ENCODE measurements at regions not wholly inside any gene's neighbourhood (a gene's known extent, or its start where the extent isn't known, plus 50 kb on each side); places are given as distances from the start of the nearest gene placed in this dataset.
"Not testable (repeated sequence)": the region's sequence is repeated elsewhere in the genome, so short reads cannot be mapped to it uniquely, and the experiment has no call there.

GRCh38 chr4:190120111-190120514, 53.5 kb upstream of the DUX4 start:
- not testable (repeated sequence) for TF ChIP-seq CTCF (conservative IDR thresholded peaks at IDR 0.05; ENCODE audit: low read depth, low read length); EZH2 (IDR thresholded peaks at IDR 0.05; ENCODE audit: borderline replicate concordance, low read depth, low read length, poor library complexity, severe bottlenecking)
